SK-N-SH treated with all-trans-retinoic acid at 6 μM for 48 hours (cell line): ENCODE measurements at regions not wholly inside any gene's neighbourhood (a gene's known extent, or its start where the extent isn't known, plus 50 kb on each side); places are given as distances from the start of the nearest gene placed in this dataset.

Source experiments
- ATAC-seq: fragments of 200-7000 bp; cut with Tn5 transposase; 3 replicates; pipeline ENCODE4 v1.9.1; 2020; ENCODE audit warnings: mild to moderate bottlenecking, moderate library complexity
- ARNTL ChIP-seq: fragments of 450-650 bp; formaldehyde crosslinking; IDR thresholded peaks from 2 replicates; pipeline ENCODE4 v1.5.0; 2020; ENCODE audit warnings: low read depth, mild to moderate bottlenecking, moderate library complexity, borderline replicate concordance
- BACH2 ChIP-seq: fragments of 250-450 bp; sonication (Bioruptor Pico); IDR thresholded peaks from 2 replicates; pipeline ENCODE4 v1.9.0; 2021; ENCODE audit warnings: mild to moderate bottlenecking, borderline replicate concordance
- GLIS3 ChIP-seq: fragments of 250-450 bp; sonication (Bioruptor Pico); IDR thresholded peaks from 2 replicates; pipeline ENCODE4 v1.5.0; 2020; ENCODE audit warnings: mild to moderate bottlenecking, moderate library complexity
- ISL1 ChIP-seq: fragments of 250-450 bp; sonication (Bioruptor Pico); IDR thresholded peaks from 2 replicates; pipeline ENCODE4 v2.1.2; 2022; ENCODE audit warnings: mild to moderate bottlenecking, moderate library complexity
- OSR1 ChIP-seq: fragments of 250-450 bp; sonication (Bioruptor Pico); IDR thresholded peaks from 2 replicates; pipeline ENCODE4 v1.8.0; 2022; ENCODE audit warnings: moderate library complexity, mild to moderate bottlenecking, inconsistent platforms
- PPARA ChIP-seq: fragments of 250-450 bp; sonication (Bioruptor Pico); IDR thresholded peaks from 2 replicates; pipeline ENCODE4 v1.5.0; 2020; ENCODE audit warnings: mild to moderate bottlenecking, borderline replicate concordance
- TOX ChIP-seq: fragments of 250-450 bp; sonication (Bioruptor Pico); IDR thresholded peaks from 2 replicates; pipeline ENCODE4 v1.8.0; 2021; ENCODE audit warnings: mild to moderate bottlenecking, moderate library complexity, borderline replicate concordance
- ZC3H10 ChIP-seq: fragments of 250-450 bp; sonication (Bioruptor Pico); IDR thresholded peaks from 2 replicates; pipeline ENCODE4 v1.5.1; 2021; ENCODE audit warnings: mild to moderate bottlenecking, moderate library complexity
- ZFP3 ChIP-seq: fragments of 250-450 bp; sonication (Bioruptor Pico); IDR thresholded peaks from 2 replicates; pipeline ENCODE4 v1.5.0; 2020; ENCODE audit warnings: mild to moderate bottlenecking, moderate library complexity
- ZFP30 ChIP-seq: fragments of 450-650 bp; formaldehyde crosslinking; IDR thresholded peaks from 2 replicates; pipeline ENCODE4 v1.5.0; 2022; ENCODE audit warnings: mild to moderate bottlenecking, moderate library complexity
- ZNF565 ChIP-seq: fragments of 450-650 bp; formaldehyde crosslinking; conservative IDR thresholded peaks from 2 replicates; pipeline ENCODE4 v1.5.0; 2020; ENCODE audit warnings: low read depth, mild to moderate bottlenecking, moderate library complexity
- ZNF70 ChIP-seq: fragments of 450-650 bp; formaldehyde crosslinking; IDR thresholded peaks from 2 replicates; pipeline ENCODE4 v1.5.0; 2020; ENCODE audit warnings: mild to moderate bottlenecking, moderate library complexity
- ZNF8 ChIP-seq: fragments of 450-650 bp; formaldehyde crosslinking; IDR thresholded peaks from 2 replicates; pipeline ENCODE4 v1.5.0; 2020; ENCODE audit warnings: mild to moderate bottlenecking, moderate library complexity
- TF ChIP-seq, protein P1 (sequence below): fragments of 250-450 bp; sonication (Bioruptor Pico); IDR thresholded peaks from 2 replicates; pipeline ENCODE4 v1.5.1; 2021; ENCODE audit warnings: mild to moderate bottlenecking, moderate library complexity
- TF ChIP-seq, protein P2 (sequence below): fragments of 250-450 bp; sonication (Bioruptor Pico); IDR thresholded peaks from 2 replicates; pipeline ENCODE4 v1.5.1; 2020; ENCODE audit warnings: low read depth, mild to moderate bottlenecking, moderate library complexity
- TF ChIP-seq, protein P3 (sequence below): fragments of 250-450 bp; sonication (Bioruptor Pico); IDR thresholded peaks from 2 replicates; pipeline ENCODE4 v1.8.0; 2020; ENCODE audit warnings: mild to moderate bottlenecking, moderate library complexity, borderline replicate concordance
- TF ChIP-seq, protein P4 (sequence below): fragments of 250-450 bp; sonication (Bioruptor Pico); IDR thresholded peaks from 2 replicates; pipeline ENCODE4 v1.5.0; 2020; ENCODE audit warnings: mild to moderate bottlenecking, moderate library complexity

DNA sequence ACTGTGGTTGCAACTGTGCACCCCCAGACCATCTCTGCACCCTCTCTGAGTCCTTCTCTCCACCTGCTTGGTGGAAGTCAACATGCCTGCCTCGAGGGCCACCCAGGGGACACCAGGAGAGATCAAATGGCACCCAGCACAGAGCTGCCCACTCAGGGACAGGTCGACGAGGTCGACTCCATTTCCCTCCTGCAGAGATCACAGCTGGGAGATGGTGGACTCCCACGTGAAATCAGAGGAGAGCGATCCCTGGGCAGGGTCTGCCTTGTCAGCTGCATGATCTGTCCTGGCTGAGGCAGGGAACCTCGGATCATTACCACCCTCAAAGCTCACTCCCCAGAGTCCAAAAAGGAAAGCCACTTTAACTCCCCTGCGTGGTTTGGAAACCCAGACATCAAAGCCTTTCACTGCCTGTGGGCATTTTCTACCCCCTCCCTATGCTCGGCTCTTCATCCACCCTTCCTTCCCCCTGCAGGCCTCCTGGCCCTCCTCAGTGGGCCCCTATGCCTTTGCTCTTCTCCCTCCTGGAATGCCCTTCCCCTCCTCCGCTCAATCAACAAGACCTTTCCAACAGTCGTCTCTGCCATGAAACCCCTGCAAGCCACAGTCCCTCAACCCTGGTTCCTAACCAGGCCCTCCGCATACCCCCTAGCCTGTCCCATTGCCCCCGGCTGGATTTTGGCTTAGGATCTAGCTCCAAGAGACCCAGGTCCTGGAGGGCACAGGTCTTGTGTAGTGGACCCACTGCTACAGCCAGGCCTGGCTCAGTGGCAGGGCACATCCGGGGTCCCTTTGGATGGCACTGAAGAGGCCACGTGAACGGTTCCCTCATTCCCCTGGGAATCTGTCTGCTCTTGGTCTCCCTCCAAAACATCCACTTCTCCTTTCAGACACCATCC lies 103.8 kb upstream of the RPL38 start:
- TF ChIP-seq, protein P1, sequence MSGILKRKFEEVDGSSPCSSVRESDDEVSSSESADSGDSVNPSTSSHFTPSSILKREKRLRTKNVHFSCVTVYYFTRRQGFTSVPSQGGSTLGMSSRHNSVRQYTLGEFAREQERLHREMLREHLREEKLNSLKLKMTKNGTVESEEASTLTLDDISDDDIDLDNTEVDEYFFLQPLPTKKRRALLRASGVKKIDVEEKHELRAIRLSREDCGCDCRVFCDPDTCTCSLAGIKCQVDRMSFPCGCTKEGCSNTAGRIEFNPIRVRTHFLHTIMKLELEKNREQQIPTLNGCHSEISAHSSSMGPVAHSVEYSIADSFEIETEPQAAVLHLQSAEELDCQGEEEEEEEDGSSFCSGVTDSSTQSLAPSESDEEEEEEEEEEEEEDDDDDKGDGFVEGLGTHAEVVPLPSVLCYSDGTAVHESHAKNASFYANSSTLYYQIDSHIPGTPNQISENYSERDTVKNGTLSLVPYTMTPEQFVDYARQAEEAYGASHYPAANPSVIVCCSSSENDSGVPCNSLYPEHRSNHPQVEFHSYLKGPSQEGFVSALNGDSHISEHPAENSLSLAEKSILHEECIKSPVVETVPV (CRISPR knock-in tag) = no peak
- TF ChIP-seq ZNF8 (CRISPR knock-in tag) (no peak), BACH2 (CRISPR knock-in tag) (no peak), ZFP30 (CRISPR knock-in tag) (no peak), OSR1 (CRISPR knock-in tag) (no peak), ZC3H10 (CRISPR knock-in tag) (no peak)
- no peak for ATAC-seq

DNA sequence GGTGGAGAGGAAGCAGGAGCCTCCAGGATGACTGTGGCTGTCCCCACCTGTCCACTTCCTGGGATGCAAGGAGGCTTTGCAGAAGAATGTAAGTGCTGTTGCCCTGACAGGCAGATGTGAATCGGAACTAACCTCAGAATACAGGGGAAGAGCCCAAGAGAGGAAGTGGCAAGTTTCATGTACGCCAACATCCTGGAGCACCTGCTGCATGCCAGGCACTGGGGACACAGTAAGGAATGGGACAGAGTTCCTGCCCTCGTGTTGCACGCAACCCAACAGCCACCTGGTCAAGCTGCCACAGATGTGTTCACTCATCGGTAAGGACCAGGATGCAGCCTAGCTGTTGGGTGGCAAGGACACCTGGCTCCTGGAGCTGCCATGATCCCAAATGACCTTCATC lies 98.6 kb upstream of the RPL38 start:
- ATAC-seq = no peak
- TF ChIP-seq TOX (CRISPR knock-in tag) = no peak
- TF ChIP-seq, protein P2, sequence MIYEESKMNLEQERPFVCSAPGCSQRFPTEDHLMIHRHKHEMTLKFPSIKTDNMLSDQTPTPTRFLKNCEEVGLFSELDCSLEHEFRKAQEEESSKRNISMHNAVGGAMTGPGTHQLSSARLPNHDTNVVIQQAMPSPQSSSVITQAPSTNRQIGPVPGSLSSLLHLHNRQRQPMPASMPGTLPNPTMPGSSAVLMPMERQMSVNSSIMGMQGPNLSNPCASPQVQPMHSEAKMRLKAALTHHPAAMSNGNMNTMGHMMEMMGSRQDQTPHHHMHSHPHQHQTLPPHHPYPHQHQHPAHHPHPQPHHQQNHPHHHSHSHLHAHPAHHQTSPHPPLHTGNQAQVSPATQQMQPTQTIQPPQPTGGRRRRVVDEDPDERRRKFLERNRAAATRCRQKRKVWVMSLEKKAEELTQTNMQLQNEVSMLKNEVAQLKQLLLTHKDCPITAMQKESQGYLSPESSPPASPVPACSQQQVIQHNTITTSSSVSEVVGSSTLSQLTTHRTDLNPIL (CRISPR knock-in tag) = no peak
- TF ChIP-seq ARNTL (CRISPR knock-in tag) = no peak
- no peak for TF ChIP-seq ZFP30 (CRISPR knock-in tag)
- no peak for TF ChIP-seq GLIS3 (CRISPR knock-in tag)
- TF ChIP-seq, protein P1 (CRISPR knock-in tag) = no peak

DNA sequence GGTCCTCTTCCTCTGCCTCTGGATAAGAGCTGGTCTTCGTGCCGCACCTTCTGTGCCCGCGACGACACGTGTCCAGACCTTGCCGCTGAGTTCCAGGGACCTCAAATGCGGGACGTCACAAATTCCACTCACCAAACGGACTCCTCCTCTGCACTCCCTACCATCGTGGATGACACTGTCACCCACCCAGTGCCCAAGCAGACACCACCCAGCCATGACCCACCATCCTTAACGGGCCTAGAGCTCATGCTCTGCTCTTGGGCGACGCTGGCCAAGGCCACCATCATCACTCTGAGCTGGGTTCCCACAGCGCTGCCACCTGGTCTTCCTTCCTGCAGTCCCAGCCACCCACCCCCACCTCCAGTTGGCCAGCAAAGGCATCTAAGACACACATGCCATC lies 96.4 kb upstream of the RPL38 start:
- TF ChIP-seq PPARA (no peak), ZFP30 (CRISPR knock-in tag) (no peak), ISL1 (CRISPR knock-in tag) (no peak), ZFP3 (CRISPR knock-in tag) (no peak), ZC3H10 (CRISPR knock-in tag) (no peak), ARNTL (CRISPR knock-in tag) (no peak)
- TF ChIP-seq, protein P2 (CRISPR knock-in tag) = no peak
- TF ChIP-seq, protein P3, sequence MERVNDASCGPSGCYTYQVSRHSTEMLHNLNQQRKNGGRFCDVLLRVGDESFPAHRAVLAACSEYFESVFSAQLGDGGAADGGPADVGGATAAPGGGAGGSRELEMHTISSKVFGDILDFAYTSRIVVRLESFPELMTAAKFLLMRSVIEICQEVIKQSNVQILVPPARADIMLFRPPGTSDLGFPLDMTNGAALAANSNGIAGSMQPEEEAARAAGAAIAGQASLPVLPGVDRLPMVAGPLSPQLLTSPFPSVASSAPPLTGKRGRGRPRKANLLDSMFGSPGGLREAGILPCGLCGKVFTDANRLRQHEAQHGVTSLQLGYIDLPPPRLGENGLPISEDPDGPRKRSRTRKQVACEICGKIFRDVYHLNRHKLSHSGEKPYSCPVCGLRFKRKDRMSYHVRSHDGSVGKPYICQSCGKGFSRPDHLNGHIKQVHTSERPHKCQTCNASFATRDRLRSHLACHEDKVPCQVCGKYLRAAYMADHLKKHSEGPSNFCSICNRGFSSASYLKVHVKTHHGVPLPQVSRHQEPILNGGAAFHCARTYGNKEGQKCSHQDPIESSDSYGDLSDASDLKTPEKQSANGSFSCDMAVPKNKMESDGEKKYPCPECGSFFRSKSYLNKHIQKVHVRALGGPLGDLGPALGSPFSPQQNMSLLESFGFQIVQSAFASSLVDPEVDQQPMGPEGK (CRISPR knock-in tag) = no peak
- ATAC-seq = no peak

DNA sequence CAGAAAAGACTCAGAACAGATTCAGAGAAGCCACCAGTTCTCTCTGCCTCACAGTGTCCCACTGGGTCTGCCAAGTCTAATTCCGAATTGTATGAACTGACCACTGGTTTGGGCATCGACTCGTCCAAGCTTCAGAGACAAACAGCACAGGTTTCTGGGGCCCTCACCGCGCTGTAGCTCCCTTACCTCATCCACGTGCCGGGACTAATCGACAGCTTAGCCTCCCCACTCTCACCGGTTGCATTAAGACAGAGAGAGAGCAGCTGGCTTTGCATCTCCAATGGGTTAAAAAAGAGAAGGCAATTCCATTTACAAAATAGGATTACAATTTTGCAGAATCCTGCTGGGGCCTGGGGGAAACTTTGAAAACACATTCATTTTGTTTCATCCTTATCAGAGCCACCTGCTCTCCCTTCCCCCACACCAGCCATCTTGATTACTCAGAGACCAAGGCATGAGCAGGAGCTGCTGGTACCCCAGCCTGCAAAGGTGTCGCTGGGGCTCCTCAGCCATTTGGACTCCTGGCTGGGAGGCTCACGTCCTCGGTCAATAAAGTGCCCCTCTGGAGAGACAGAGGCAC lies 95.3 kb upstream of the RPL38 start:
- ATAC-seq = no peak
- no peak for TF ChIP-seq ZFP3 (CRISPR knock-in tag)
- TF ChIP-seq ZC3H10 (CRISPR knock-in tag) = no peak
- no peak for TF ChIP-seq ZFP30 (CRISPR knock-in tag)
- TF ChIP-seq, protein P3 (CRISPR knock-in tag) = no peak
- no peak for TF ChIP-seq ZNF70 (CRISPR knock-in tag)
- TF ChIP-seq, protein P4, sequence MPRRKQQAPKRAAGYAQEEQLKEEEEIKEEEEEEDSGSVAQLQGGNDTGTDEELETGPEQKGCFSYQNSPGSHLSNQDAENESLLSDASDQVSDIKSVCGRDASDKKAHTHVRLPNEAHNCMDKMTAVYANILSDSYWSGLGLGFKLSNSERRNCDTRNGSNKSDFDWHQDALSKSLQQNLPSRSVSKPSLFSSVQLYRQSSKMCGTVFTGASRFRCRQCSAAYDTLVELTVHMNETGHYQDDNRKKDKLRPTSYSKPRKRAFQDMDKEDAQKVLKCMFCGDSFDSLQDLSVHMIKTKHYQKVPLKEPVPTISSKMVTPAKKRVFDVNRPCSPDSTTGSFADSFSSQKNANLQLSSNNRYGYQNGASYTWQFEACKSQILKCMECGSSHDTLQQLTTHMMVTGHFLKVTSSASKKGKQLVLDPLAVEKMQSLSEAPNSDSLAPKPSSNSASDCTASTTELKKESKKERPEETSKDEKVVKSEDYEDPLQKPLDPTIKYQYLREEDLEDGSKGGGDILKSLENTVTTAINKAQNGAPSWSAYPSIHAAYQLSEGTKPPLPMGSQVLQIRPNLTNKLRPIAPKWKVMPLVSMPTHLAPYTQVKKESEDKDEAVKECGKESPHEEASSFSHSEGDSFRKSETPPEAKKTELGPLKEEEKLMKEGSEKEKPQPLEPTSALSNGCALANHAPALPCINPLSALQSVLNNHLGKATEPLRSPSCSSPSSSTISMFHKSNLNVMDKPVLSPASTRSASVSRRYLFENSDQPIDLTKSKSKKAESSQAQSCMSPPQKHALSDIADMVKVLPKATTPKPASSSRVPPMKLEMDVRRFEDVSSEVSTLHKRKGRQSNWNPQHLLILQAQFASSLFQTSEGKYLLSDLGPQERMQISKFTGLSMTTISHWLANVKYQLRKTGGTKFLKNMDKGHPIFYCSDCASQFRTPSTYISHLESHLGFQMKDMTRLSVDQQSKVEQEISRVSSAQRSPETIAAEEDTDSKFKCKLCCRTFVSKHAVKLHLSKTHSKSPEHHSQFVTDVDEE = no peak
- no peak for TF ChIP-seq ARNTL (CRISPR knock-in tag)
- TF ChIP-seq ZNF565 (CRISPR knock-in tag) = no peak
- TF ChIP-seq, protein P2 (CRISPR knock-in tag) = no peak
